Epidermal melanocyte (primary cell): ENCODE measurements at regions not wholly inside any gene's neighbourhood (a gene's known extent, or its start where the extent isn't known, plus 50 kb on each side); places are given as distances from the start of the nearest gene placed in this dataset.

Experiments
- DNase-seq: peaks from one replicate; pipeline ENCODE4 v3.0.0; 2011; ENCODE audit warnings: low spot score; ENCODE audit not compliant: insufficient read length

DNA sequence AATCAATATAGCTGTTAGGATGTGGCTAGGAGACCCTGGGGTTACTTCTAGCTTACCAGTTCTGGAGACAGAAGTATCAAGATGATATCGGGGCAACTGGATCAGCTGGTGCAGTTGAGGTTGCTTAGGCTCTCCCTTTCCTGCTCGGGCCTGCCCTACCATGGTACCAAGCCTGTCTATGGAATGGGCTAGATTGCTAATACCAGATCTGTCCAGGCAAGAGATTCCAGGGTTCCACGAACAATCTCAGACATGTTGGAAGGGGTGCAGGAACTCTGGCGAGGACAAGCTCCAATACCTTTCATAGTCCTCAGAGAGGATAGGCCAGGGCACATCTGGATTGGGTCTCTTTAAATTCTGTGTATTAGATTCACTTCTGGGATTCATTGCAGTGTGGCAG is 53.8 kb downstream of the ADM start:
- no peak for DNase-seq

DNA sequence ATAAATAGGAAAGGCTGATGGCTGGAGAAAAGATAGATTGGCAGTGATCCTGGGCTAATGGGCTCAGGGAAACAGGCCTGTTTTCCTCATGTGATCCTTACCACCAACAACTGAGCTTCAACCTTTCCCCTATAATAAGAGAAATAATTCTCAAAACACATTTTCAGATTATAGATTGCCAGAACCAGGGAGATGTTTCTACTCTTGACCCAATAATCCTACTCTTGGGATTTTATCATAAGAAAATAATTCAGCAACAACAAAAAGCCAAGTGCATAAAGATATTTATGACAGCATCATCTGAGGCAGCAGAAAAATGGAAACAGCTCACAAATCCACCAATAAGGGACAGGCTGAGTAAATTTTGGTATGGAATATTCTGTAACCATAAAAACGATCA is 54.3 kb downstream of the ADM start:
- DNase-seq, result no peak

DNA sequence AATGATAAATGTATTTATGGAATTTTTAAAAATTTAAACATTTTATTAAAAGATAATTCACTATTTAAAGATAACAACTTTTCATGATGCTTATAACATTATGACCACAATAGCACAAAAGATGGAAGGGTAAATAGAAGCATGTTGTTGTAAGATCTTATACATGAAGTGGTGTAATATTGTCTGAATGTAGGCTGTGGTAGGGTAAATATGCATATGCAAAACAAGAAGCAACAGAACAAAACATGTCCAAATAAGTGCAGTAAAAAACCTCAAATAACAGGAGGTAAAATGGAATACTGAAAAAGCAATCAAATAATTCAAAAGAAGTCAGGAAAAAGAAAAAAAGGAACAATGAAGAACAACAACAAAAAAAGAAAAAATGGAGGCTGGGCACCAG is 56.0 kb downstream of the ADM start:
- DNase-seq, result no peak

GRCh38 chr11:10365045-10365444 is 60.2 kb downstream of the ADM start:
- DNase-seq, result no peak

DNA sequence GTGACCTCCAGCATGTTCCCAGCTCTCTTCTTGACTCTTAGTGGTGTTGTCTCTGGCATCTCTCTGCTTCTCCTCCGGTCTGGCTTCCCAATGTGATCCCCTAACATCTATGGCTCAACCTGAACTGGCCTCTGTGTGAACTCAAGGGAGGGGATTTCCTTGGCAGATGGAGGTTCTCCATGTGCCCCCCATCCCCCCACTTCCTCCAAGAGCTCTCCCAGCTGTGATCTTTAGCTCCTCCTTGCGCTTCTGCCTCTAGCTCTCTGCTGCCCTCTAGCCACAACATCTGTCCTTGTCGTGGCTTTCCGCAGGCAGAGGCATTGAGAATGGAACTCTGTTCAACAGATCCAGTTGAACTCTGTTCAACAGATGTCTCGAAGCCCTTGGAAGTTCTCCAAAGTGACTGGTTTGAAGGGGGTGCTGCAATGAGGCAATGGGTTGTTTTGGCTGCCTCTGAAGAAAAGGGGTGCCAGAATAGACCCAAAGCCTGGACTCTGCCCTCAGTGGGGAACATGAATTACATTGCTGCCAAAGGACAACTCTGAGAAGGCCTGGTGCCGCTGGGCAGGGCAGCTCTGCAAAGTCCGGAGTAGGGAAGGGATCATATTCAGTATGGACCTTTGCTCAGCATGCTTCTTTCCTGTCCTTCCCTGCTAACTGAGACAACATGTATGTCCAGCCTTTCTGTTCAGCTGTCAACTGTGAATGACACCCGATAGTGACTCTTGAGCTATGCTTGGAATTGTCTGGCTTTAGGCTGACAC is 61.9 kb downstream of the ADM start:
- peak; percentile 59 for DNase-seq

- no peak for DNase-seq
These were observed 67.2 kb downstream of the ADM start for GRCh38 chr11:10371926-10372641.

DNA sequence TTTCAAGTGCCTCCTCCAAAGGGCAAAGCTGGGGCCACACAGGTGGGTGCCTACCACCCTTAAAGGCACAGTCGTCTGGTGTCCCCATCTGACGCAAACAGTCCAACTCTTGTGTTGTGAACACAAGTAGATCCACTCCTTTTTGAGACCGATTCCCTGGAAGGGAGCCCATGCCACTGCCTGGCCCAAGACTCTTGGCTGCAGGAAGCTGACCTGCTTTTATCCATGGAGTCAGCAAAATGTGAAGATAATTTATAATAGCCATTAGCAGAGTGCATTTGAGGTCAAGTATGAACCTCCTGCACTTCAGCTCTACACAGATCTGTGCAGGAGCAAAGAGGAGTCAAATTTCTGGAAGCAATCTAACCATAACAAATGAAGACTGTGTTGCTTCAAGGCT is 68.5 kb downstream of the ADM start:
- DNase-seq, result no peak

DNA sequence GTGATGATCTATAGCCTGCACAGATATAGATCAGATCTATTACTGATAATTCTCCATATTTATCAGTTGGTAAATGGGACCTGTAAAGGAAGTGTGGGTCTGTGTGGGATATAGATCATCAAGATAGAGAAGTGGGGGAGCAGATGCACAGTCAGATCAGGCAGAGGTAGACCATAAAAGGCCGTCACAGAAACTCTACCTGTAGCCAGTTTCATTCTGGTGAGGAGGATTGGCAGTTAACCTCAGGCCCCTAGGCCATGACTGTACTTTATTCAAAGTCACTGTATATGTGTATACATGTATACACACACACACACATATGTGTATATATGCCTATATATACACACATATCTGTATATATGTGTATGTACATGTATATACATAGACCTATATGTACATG is 69.1 kb downstream of the ADM start:
- no peak for DNase-seq

- no peak for DNase-seq
These were observed 69.5 kb downstream of the ADM start for GRCh38 chr11:10374386-10374785.

- no peak for DNase-seq
These were observed 70.6 kb downstream of the ADM start for GRCh38 chr11:10375280-10375971.

GRCh38 chr11:10376061-10376460 is 71.2 kb downstream of the ADM start:
- no peak for DNase-seq

GRCh38 chr11:10377183-10377582 is 72.3 kb downstream of the ADM start:
- no peak for DNase-seq

DNA sequence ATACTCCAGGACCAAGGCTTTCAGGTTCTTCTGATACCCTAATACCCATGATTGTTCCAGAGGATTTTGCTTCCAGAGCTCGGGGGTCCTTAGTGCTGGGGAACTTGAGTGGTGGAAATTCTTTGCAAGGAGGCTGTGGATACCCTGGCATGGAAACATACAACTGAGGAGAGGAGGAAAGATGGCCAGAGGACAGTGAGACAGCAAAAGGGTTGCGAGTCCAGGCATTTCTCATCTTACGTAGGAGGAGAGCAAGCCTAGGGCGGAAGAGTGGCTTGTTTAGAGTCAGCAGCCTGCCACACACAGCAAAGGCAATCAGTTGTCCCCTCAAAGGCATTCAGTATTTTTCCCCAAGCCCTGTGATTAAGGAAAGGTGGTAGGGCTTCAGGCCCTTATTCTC is 73.5 kb downstream of the ADM start:
- DNase-seq, result no peak

DNA sequence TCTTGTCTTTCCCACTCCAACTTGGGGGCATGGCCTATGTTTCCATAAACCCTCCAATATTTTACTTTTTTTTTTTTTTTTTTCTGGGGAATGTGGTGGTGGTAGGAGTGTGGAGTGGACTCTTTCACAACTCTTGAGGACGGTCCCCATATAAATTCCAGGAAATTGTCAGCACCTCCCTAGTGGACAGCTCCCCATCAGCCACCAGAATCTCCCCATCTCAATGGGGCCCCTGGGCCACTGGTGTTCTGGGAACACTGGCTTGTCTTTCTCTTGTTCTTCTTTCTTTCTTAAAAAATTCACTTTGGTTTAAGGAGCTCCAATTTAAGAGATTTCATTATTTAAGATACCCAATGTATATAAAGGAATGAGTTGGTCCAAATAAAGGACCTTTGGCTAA is 74.1 kb downstream of the ADM start:
- DNase-seq, result no peak

DNA sequence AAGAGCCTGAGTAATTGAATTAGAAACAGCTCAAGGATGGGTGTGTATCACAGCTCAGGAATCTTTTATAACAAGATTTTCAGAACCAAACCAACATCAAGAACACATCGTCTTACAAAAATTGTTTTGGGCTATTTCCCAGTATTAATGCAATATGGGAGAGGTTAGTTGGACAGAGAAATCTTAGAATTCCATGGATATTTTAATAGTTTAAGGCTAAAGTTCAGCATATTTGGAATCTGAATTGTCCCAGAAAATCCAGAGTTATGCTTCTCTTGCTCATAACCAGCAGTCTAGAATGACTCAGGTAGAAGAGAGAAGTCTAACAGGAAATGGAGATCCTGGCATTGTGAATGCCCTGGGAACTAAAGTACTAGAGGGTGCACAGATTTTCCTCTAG is 74.6 kb downstream of the ADM start:
- no peak for DNase-seq

DNA sequence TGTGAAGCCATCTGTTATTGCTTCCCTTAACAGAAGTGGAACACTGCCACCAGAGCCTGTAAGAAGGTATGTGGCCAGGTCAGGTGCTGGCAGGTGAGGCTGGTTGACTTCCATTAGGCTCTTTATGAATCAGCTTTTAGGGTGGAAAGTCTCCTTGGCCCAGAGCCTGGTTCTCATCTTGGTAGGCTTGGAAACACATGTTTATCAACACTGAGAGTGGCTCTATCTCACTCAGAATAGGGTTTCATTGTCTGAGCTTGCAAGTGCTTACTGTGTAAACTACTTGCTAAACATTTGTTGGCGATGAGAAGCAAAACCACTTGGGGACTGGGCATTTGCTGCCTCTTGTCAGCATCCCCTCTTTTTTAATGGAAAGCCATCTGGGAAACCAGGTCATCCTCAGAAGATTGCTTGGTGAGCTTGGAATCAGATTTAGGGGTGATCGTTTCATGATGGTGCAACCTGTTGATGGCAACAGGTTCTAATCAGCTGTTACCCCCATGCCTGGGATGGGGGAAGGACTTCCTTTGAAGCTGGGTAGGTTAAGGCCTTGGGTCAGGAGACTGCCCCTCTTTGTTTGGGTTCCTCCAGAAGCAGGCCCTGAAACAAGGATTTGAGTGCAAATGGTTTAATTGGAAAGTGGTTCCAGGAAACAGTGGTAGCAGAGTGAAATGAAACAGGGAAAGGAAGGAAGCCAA is 75.0 kb upstream of the AMPD3 start:
- DNase-seq, result no peak

DNA sequence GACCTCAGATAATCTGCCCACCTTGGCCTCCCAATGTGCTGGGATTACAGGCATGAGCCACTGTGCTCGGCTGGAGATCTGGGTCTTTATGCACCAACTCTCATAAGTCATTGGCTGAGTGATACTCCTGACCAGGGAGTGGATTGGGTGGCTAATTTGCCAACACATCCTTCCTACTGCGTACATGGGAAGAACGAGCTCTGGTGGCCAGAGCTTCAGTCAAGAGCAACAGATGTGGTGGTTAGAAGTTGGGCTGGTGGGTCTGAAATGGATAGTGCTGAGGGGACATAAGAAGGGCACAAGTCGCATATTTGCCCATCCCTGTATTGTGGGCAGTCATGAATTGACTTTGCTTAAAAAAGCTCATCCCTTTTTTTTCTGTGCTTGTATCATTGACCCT is 74.1 kb upstream of the AMPD3 start:
- DNase-seq, result no peak

- no peak for DNase-seq
These were observed 73.3 kb upstream of the AMPD3 start for GRCh38 chr11:10381736-10382135.

DNA sequence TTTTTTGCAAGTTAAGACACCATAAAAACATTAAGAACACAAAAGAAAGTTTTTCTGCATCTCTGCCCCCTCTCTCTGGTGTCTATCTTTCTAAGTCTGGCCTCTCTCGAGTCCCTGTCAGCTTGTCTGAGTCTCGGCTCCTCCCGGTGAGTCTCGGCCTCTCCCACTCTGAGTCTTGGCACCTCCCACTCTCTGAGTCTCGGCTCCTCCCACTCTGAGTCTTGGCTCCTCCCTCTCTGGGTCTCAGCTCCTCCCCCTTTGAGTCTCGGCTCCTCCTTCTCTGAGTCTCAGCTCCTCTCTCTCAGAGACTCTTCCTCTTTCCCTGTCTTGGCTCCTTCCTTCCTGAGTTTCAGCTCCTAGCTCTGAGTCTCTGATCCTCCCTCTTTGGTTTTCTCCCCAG is 72.5 kb upstream of the AMPD3 start:
- no peak for DNase-seq

DNA sequence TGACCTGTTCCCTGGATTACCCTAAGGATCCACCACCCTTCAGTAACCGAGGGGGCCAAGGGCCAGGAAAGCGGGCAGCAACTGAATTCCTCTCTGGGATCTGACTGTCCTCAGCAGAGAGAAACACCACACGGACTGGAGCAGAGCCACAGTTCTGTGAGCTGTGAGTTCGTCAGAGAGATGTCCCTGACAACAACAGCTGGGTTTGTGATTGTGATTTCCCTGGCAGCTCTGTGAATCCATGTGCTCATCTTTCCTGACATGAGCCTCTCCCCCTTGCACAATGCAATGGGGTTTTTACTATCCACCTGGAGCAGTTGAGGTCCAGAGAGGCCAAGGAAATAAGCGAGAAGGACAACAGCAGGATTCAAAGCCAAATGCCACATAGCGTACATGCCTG is 69.4 kb upstream of the AMPD3 start:
- no peak for DNase-seq

DNA sequence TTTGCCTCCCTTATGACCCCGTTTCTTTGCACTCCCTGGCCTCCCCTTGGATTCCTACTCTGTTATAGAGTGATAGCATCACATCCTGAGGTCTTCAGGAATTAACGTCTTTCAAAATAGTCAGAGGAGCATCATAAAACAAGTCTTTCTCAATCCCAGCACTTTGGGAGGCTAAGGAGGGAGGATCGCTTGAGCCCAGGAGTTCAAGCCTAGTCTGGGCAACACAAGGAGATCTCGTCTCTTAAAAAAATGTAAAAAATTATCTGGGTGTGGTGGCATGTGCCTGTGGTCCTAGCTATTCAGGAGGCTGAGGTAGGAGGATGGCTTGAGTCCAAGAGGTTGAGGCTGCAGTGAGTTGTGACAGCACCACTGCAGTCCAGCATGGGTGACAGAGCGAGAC is 68.7 kb upstream of the AMPD3 start:
- no peak for DNase-seq

GRCh38 chr11:10386861-10387205 is 68.2 kb upstream of the AMPD3 start:
- DNase-seq, result no peak
